Suppressor macrophage treated with lipopolysaccharide for 1 hour (primary cell): ENCODE measurements at regions not wholly inside any gene's neighbourhood (a gene's known extent, or its start where the extent isn't known, plus 50 kb on each side); places are given as distances from the start of the nearest gene placed in this dataset.

ENCODE experiments used
- DNase-seq, 3 donors: peaks; one replicate each; pipeline ENCODE4 v3.0.0-alpha.2; 2020 to 2022

DNA sequence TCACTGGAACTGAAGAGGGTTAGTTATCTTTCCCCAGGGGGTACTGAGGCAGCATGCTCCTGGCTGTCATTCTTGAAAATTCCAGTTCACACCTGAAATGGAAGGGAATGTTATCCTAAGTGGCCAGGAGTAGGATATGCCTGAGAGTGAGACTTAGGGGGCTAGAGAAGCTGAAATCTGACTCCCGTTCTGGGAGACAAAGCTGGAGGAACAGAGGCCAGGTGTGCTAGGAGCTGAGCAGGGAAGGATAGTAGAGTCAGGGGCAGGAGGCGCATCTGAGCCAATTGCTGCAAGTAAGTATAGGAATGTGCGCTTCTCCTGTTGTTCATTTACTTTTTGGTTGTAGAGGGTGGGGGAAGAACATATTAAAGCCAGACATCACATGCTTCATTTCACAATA lies 58.1 kb upstream of the KIAA1217 start:
- DNase-seq: no peak

- DNase-seq: no peak
Observed at GRCh38 chr10:24152270-24152669, 56.7 kb upstream of the KIAA1217 start.

- no peak for DNase-seq
Observed at GRCh38 chr10:24153031-24153430, 55.9 kb upstream of the KIAA1217 start.

GRCh38 chr10:24153537-24153936 lies 55.4 kb upstream of the KIAA1217 start:
- DNase-seq: no peak

- DNase-seq: no peak
Observed at GRCh38 chr10:24156686-24157085, 52.3 kb upstream of the KIAA1217 start.

GRCh38 chr10:24157567-24157966 lies 51.4 kb upstream of the KIAA1217 start:
- no peak for DNase-seq
